ENCODE measurements at regions not wholly inside any gene's neighbourhood (a gene's known extent, or its start where the extent isn't known, plus 50 kb on each side); places are given as distances from the start of the nearest gene placed in this dataset.

DNA sequence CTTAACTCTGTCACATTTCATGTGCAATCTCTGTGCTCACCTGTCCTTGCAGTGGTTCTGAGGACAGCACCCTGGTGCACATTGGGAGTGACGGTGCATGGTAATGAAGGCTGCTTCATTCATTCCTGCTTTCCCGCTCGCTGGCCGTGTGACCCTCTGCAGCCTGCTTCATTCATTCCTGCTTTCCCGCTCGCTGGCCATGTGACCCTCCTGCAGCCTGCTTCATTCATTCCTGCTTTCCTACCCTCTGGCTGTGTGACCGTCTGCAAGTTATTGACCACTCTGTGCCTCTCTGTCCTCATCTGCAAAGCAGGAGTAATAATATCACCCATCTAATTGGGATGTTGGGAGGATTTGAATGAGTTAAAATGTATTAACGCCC lies 189.1 kb upstream of the TMEM132C start:
- Histone ChIP-seq H2BK120ac (replicated peaks; ENCODE audit: low read depth, low read length) (no peak overlapping the region), H3K18ac (ENCODE audit: extremely low read depth, low read length) (no peak overlapping the region), H3K56ac (replicated peaks; ENCODE audit: insufficient read length, low read depth, low read length) (no peak overlapping the region), H3K4me3 (ENCODE audit: extremely low read depth in 1 of 4, insufficient read depth in 2 of 4, low read depth in 3 of 4, low read length in 4 of 4) (no peak overlapping the region), H3K4ac (replicated peaks; ENCODE audit: insufficient read length, low read depth, low read length) (no peak overlapping the region), H3K4me2 (ENCODE audit: insufficient read depth in 1 of 2, low read depth in 2 of 2, low read length in 2 of 2) (no peak overlapping the region), H3K79me1 (ENCODE audit: low read depth, low read length) (no peaks in the 10 kb centered on the region), H2AFZ (ENCODE audit: low read length) (no peak overlapping the region), H4K8ac (ENCODE audit: extremely low read depth, insufficient read depth, low read length) (no peak overlapping the region), H3K4me1 (replicated peaks in 1 of 4; ENCODE audit: control insufficient read depth in 3 of 4, insufficient read depth in 4 of 4, low read length in 3 of 4) (peaks cover 0 to 5% (median 2%) of the 10 kb centered on the region in 4 experiments; a peak in 4 of 7 replicates), H3K27me3 (replicated peaks in 1 of 4; ENCODE audit: control insufficient read depth in 3 of 4, extremely low read depth in 1 of 4, insufficient read depth in 3 of 4, low read length in 3 of 4) (no peaks in the 10 kb centered on the region; a peak in 1 of 7 replicates), H3K9me3 (ENCODE audit: insufficient read depth in 2 of 2, low read depth in 1 of 2, low read length in 1 of 2) (peaks cover 0 to 7% of the 10 kb centered on the region in 2 experiments; a peak in 1 of 4 replicates), H2BK12ac (ENCODE audit: low read depth, low read length) (no peak overlapping the region), H4K5ac (ENCODE audit: insufficient read length, low read depth, low read length) (no peak overlapping the region), H3K27ac (ENCODE audit: low read depth, low read length) (no peak overlapping the region), H3K36me3 (ENCODE audit: control insufficient read depth in 2 of 4, insufficient read depth in 4 of 4, low read length in 3 of 4) (no peaks in the 10 kb centered on the region), H2AK5ac (ENCODE audit: low read depth, low read length) (no peak overlapping the region), H4K91ac (replicated peaks; ENCODE audit: insufficient read length, low read length) (no peak overlapping the region), H3K9ac (replicated peaks in 1 of 4; ENCODE audit: extremely low read depth in 1 of 4, low read depth in 3 of 4, low read length in 3 of 4) (no peak overlapping the region), H3K23me2 (ENCODE audit: low read depth, low read length) (no peaks in the 10 kb centered on the region; the same call in 1 of the 2 replicates), H2BK5ac (ENCODE audit: low read depth, low read length) (no peak overlapping the region), H3K14ac (ENCODE audit: insufficient read length) (no peak overlapping the region), H4K20me1 (replicated peaks in 1 of 2; ENCODE audit: control insufficient read depth in 1 of 2, insufficient read depth in 2 of 2, low read length in 2 of 2) (no peaks in the 10 kb centered on the region), H2BK20ac (ENCODE audit: low read length) (0 out of 2 replicates have a peak overlapping the region, but pooled peaks have one; percentile 75), H3K23ac (ENCODE audit: insufficient read length) (no peak overlapping the region), H2BK15ac (ENCODE audit: low read length) (peak overlapping the region; percentile 89; the same call in 1 of the 2 replicates), H3K79me2 (ENCODE audit: control insufficient read depth in 1 of 2, insufficient read depth in 2 of 2, low read length in 2 of 2) (no peaks in the 10 kb centered on the region)
- FAIRE-seq (no peak), DNase-seq (ENCODE audit: low read depth in 1 of 2, low spot score in 2 of 2) (no peak)
- WGBS, 2 experiments (ENCODE audit: extremely low coverage in 1 of 2, insufficient coverage in 1 of 2, insufficient read length in 1 of 2, insufficient replicate concordance in 2 of 2, low coverage in 1 of 2, low lambda C conversion rate in 2 of 2, missing lambda C conversion rate in 1 of 2): 92% methylated on average over 8 of the region's 8 CpGs; no CpG with 5 or more reads in 1 of the 2 experiments
- ChIA-PET CTCF (ENCODE audit: partially characterized antibody) (interaction anchor here (1.0 to 1.2 kb wide), 2 partner anchors 9 to 12 kb away, joined by 3 to 4 read pairs; no protein-coding TSS in a partner anchor), POLR2A (ENCODE audit: partially characterized antibody) (no interaction called here)
- TF ChIP-seq, protein P1, sequence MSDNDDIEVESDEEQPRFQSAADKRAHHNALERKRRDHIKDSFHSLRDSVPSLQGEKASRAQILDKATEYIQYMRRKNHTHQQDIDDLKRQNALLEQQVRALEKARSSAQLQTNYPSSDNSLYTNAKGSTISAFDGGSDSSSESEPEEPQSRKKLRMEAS (IDR thresholded peaks at IDR 0.05): peak; percentile 75
- TF ChIP-seq, protein P2, sequence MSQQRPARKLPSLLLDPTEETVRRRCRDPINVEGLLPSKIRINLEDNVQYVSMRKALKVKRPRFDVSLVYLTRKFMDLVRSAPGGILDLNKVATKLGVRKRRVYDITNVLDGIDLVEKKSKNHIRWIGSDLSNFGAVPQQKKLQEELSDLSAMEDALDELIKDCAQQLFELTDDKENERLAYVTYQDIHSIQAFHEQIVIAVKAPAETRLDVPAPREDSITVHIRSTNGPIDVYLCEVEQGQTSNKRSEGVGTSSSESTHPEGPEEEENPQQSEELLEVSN (IDR thresholded peaks at IDR 0.05): peak; percentile 97
- no peak for TF ChIP-seq CREB1 (IDR thresholded peaks at IDR 0.05)
- peak; percentile 59; the same call in 1 of the 2 replicates for TF ChIP-seq KDM1A (IDR thresholded peaks at IDR 0.05; ENCODE audit: borderline replicate concordance, low read length)
